Parathyroid adenoma (tissue), 2 donors: ENCODE measurements at regions not wholly inside any gene's neighbourhood (a gene's known extent, or its start where the extent isn't known, plus 50 kb on each side); places are given as distances from the start of the nearest gene placed in this dataset.

Experiments
- H2AFZ ChIP-seq: fragments of 300-600 bp; sonication (generic); one replicate; pipeline ENCODE4 v1.7.0; 2017; ENCODE audit warnings: antibody characterized with exemption, mild to moderate bottlenecking
- H3K27ac ChIP-seq: fragments of 300-600 bp; sonication (generic); one replicate; pipeline ENCODE4 v1.7.0; 2017
- H3K27me3 ChIP-seq: fragments of 300-600 bp; sonication (generic); one replicate; pipeline ENCODE4 v1.7.0; 2017; ENCODE audit warnings: low read length; ENCODE audit not compliant: control insufficient read depth, insufficient read depth
- H3K36me3 ChIP-seq: fragments of 300-600 bp; sonication (generic); one replicate; pipeline ENCODE4 v1.7.0; 2017; ENCODE audit warnings: low read length; ENCODE audit not compliant: control insufficient read depth, insufficient read depth
- H3K4me1 ChIP-seq: fragments of 300-600 bp; sonication (generic); one replicate; pipeline ENCODE4 v1.7.0; 2017; ENCODE audit warnings: control low read depth
- H3K4me2 ChIP-seq: fragments of 300-600 bp; sonication (generic); one replicate; pipeline ENCODE4 v1.7.0; 2017; ENCODE audit warnings: low read length
- H3K4me3 ChIP-seq: fragments of 300-600 bp; sonication (generic); one replicate; pipeline ENCODE4 v1.7.0; 2017; ENCODE audit warnings: low read depth, low read length
- H3K79me2 ChIP-seq: fragments of 300-600 bp; sonication (generic); one replicate; pipeline ENCODE4 v1.7.0; 2017; ENCODE audit warnings: control low read depth
- H3K9ac ChIP-seq: fragments of 300-600 bp; sonication (generic); one replicate; pipeline ENCODE4 v1.7.0; 2017; ENCODE audit warnings: mild to moderate bottlenecking
- H3K9me3 ChIP-seq: fragments of 300-600 bp; sonication (generic); one replicate; pipeline ENCODE4 v1.7.0; 2017; ENCODE audit warnings: low read length; ENCODE audit not compliant: control insufficient read depth
- CTCF ChIP-seq: fragments of 300-600 bp; sonication (generic); IDR thresholded peaks from one replicate; pipeline ENCODE4 v1.7.0; 2017; ENCODE audit warnings: antibody characterized with exemption, mild to moderate bottlenecking
- donor health status: primary hyperparathyroidism.

- H3K9me3 ChIP-seq = no peaks in the 10 kb centered on the region
- no peak overlapping the region for H3K27ac ChIP-seq
- H3K27me3 ChIP-seq = no peaks in the 10 kb centered on the region
- H3K36me3 ChIP-seq = no peaks in the 10 kb centered on the region
- H3K4me3 ChIP-seq = no peak overlapping the region
- H3K4me1 ChIP-seq = no peaks in the 10 kb centered on the region
- H3K4me2 ChIP-seq = no peak overlapping the region
- no peak overlapping the region for H2AFZ ChIP-seq
- peak; percentile 78 for TF ChIP-seq CTCF
- no peaks in the 10 kb centered on the region for H3K79me2 ChIP-seq
- no peak overlapping the region for H3K9ac ChIP-seq
Observed at GRCh38 chr6:12233693-12234571, 56.2 kb upstream of the EDN1 start.

DNA sequence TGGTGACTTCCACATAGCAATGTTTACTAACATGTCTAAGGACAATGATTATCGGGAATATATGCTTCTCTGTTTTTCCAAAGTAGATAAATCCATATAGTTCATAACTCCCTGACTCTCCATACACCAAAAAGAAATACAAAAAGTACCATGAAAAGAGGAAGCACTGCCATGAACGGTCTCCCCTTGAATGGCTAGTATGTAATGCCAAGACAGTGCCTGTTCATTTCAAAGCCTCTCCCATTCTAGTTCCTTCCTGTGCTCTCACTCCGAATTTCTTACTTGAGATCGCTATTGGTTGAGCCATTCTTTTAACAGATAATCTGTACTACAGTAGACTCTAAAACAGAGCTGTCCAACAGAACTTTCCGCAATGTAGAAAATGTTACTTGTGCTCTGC lies 54.8 kb upstream of the EDN1 start:
- Histone ChIP-seq H3K36me3 (no peaks in the 10 kb centered on the region), H3K4me2 (no peak overlapping the region), H2AFZ (no peak overlapping the region), H3K9me3 (no peaks in the 10 kb centered on the region), H3K79me2 (no peaks in the 10 kb centered on the region), H3K27me3 (no peaks in the 10 kb centered on the region), H3K4me3 (no peak overlapping the region), H3K9ac (no peak overlapping the region), H3K4me1 (no peaks in the 10 kb centered on the region), H3K27ac (no peak overlapping the region)
- TF ChIP-seq CTCF = no peak

GRCh38 chr6:12238219-12238618 lies 51.9 kb upstream of the EDN1 start:
- H2AFZ ChIP-seq = no peak overlapping the region
- no peaks in the 10 kb centered on the region for H3K27me3 ChIP-seq
- no peak overlapping the region for H3K4me3 ChIP-seq
- no peaks in the 10 kb centered on the region for H3K79me2 ChIP-seq
- H3K36me3 ChIP-seq = no peaks in the 10 kb centered on the region
- H3K9ac ChIP-seq = no peak overlapping the region
- H3K9me3 ChIP-seq = no peaks in the 10 kb centered on the region
- no peak overlapping the region for H3K4me2 ChIP-seq
- H3K27ac ChIP-seq = no peak overlapping the region
- H3K4me1 ChIP-seq = no peaks in the 10 kb centered on the region
- no peak for TF ChIP-seq CTCF
